ENCODE measurements at regions not wholly inside any gene's neighbourhood (a gene's known extent, or its start where the extent isn't known, plus 50 kb on each side); places are given as distances from the start of the nearest gene placed in this dataset.

- no peak for DNase-seq
- no peak for TF ChIP-seq CTCF (IDR thresholded peaks at IDR 0.05)
- no peak for TF ChIP-seq POLR2A (IDR thresholded peaks at IDR 0.05)
Observed at GRCh38 chr12:88904705-88905104, 324.4 kb upstream of the KITLG start.

GRCh38 chr12:88903333-88903732 lies 323.1 kb upstream of the KITLG start:
- H3K27ac ChIP-seq = no peak overlapping the region
- no peak overlapping the region for H3K4me3 ChIP-seq
- no peaks in the 10 kb centered on the region for H3K27me3 ChIP-seq
- H3K9me3 ChIP-seq = no peaks in the 10 kb centered on the region
- intact Hi-C loops (cut with DNase I; ENCODE audit: low total_unique reads) = no loop called here
- WGBS, 2 donors = 82 to 86% methylated on average over 4 of the region's 4 CpGs
- TF ChIP-seq CTCF (IDR thresholded peaks at IDR 0.05) = no peak
- no peak for TF ChIP-seq POLR2A (IDR thresholded peaks at IDR 0.05)
- no peaks in the 10 kb centered on the region for H3K4me1 ChIP-seq
- DNase-seq = no peak
- H3K36me3 ChIP-seq (ENCODE audit: low read depth, missing control alignments) = no peaks in the 10 kb centered on the region

More at GRCh38 chr12:88904705-88905104, 324.4 kb upstream of the KITLG start:
- H3K4me3 ChIP-seq = no peak overlapping the region
- intact Hi-C loops (cut with DNase I; ENCODE audit: low total_unique reads) = no loop called here
- H3K4me1 ChIP-seq = no peaks in the 10 kb centered on the region
- H3K27me3 ChIP-seq = no peaks in the 10 kb centered on the region
- H3K27ac ChIP-seq = no peak overlapping the region
- no peaks in the 10 kb centered on the region for H3K36me3 ChIP-seq (ENCODE audit: low read depth, missing control alignments)
- WGBS, 2 donors = 78 to 79% methylated on average over 4 of the region's 4 CpGs
- H3K9me3 ChIP-seq = no peaks in the 10 kb centered on the region

GRCh38 chr12:88897723-88898122 lies 317.5 kb upstream of the KITLG start:
- no peaks in the 10 kb centered on the region for H3K36me3 ChIP-seq (ENCODE audit: low read depth, missing control alignments)
- H3K9me3 ChIP-seq = no peaks in the 10 kb centered on the region
- DNase-seq = no peak
- no peak overlapping the region for H3K4me3 ChIP-seq
- no peaks in the 10 kb centered on the region for H3K27me3 ChIP-seq
- intact Hi-C loops (cut with DNase I; ENCODE audit: low total_unique reads) = no loop called here
- 79 to 90% methylated on average over 1 of the region's 1 CpG for WGBS, 2 donors
- TF ChIP-seq POLR2A (IDR thresholded peaks at IDR 0.05) = no peak
- no peak for TF ChIP-seq CTCF (IDR thresholded peaks at IDR 0.05)
- H3K27ac ChIP-seq = no peak overlapping the region
- no peaks in the 10 kb centered on the region for H3K4me1 ChIP-seq

GRCh38 chr12:88896958-88897357 lies 316.7 kb upstream of the KITLG start:
- TF ChIP-seq CTCF (IDR thresholded peaks at IDR 0.05) = no peak
- TF ChIP-seq POLR2A (IDR thresholded peaks at IDR 0.05) = no peak
- intact Hi-C loops (cut with DNase I; ENCODE audit: low total_unique reads) = no loop called here

GRCh38 chr12:88895634-88896033 lies 315.4 kb upstream of the KITLG start:
- TF ChIP-seq CTCF (IDR thresholded peaks at IDR 0.05) (no peak), POLR2A (IDR thresholded peaks at IDR 0.05) (no peak)
- Histone ChIP-seq H3K27me3 (no peaks in the 10 kb centered on the region), H3K4me1 (no peaks in the 10 kb centered on the region), H3K9me3 (no peaks in the 10 kb centered on the region), H3K4me3 (no peak overlapping the region), H3K27ac (no peak overlapping the region), H3K36me3 (ENCODE audit: low read depth, missing control alignments) (no peaks in the 10 kb centered on the region)
- 78% methylated on average over 1 of the region's 1 CpG for WGBS, 2 donors
- DNase-seq = no peak
- intact Hi-C loops (cut with DNase I; ENCODE audit: low total_unique reads) = no loop called here

More at GRCh38 chr12:88896958-88897357, 316.7 kb upstream of the KITLG start:
- Histone ChIP-seq H3K4me1 (no peaks in the 10 kb centered on the region), H3K27me3 (no peaks in the 10 kb centered on the region), H3K9me3 (no peaks in the 10 kb centered on the region), H3K36me3 (ENCODE audit: low read depth, missing control alignments) (no peaks in the 10 kb centered on the region), H3K4me3 (no peak overlapping the region), H3K27ac (no peak overlapping the region)
- WGBS, 2 donors = 82 to 90% methylated on average over 2 of the region's 2 CpGs
- DNase-seq = no peak
